A673 (cell line): ENCODE measurements at regions not wholly inside any gene's neighbourhood (a gene's known extent, or its start where the extent isn't known, plus 50 kb on each side); places are given as distances from the start of the nearest gene placed in this dataset.
A peak's percentile ranks its signal among the peaks of the same experiment; 100 is the strongest.

Source experiments
- EZH2 ChIP-seq: fragments of 200-600 bp; sonication (generic); IDR thresholded peaks from 2 replicates; pipeline ENCODE4 v1.6.1; 2017; ENCODE audit warnings: borderline replicate concordance, low read depth, mild to moderate bottlenecking, mixed read lengths, antibody characterized with exemption, low read length; ENCODE audit not compliant: poor library complexity, severe bottlenecking
- TF ChIP-seq, protein P1 (sequence below): fragments of 300-800, 200-600 bp; sonication (generic); conservative IDR thresholded peaks from 2 replicates; pipeline ENCODE4 v1.5.1; 2017; ENCODE audit warnings: low read depth, mild to moderate bottlenecking, antibody characterized with exemption, low read length, moderate library complexity, mixed read lengths

DNA sequence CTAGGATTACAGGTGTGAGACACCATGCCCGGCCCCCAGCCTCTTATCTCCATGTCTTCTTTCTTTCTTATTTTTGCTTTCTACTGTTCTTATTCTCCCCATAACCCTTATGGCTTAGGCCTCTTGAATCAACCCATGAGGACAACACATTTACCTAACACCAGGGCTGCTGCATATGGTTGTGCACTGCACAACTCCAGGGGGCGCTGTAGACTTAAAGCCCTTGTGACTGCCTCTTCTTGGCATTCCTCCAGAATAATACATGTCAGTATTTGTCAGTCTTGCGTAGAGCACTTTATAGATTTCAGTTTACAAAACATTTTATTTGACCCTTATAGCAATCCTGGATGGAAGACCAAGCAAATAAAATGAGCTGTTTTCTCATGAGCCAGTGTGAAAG lies 225.0 kb upstream of the SALL1 start:
- TF ChIP-seq, protein P1, sequence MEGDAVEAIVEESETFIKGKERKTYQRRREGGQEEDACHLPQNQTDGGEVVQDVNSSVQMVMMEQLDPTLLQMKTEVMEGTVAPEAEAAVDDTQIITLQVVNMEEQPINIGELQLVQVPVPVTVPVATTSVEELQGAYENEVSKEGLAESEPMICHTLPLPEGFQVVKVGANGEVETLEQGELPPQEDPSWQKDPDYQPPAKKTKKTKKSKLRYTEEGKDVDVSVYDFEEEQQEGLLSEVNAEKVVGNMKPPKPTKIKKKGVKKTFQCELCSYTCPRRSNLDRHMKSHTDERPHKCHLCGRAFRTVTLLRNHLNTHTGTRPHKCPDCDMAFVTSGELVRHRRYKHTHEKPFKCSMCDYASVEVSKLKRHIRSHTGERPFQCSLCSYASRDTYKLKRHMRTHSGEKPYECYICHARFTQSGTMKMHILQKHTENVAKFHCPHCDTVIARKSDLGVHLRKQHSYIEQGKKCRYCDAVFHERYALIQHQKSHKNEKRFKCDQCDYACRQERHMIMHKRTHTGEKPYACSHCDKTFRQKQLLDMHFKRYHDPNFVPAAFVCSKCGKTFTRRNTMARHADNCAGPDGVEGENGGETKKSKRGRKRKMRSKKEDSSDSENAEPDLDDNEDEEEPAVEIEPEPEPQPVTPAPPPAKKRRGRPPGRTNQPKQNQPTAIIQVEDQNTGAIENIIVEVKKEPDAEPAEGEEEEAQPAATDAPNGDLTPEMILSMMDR, result peak; percentile 56
- no peak for TF ChIP-seq EZH2
